H1 (cell line): ENCODE measurements at regions not wholly inside any gene's neighbourhood (a gene's known extent, or its start where the extent isn't known, plus 50 kb on each side); places are given as distances from the start of the nearest gene placed in this dataset.

Source experiments
- BRCA1 ChIP-seq: IDR thresholded peaks from 2 replicates; pipeline ENCODE4 v1.6.1; 2012; ENCODE audit warnings: low read depth, low read length, improper control_type of control experiment
- CREB1 ChIP-seq: IDR thresholded peaks from 2 replicates; pipeline ENCODE4 v1.6.1; 2012; ENCODE audit warnings: inconsistent platforms
- CTCF ChIP-seq, 3 experiments: IDR thresholded peaks; 1 replicate in 2 of 3; 2 replicates in 1 of 3; pipeline versions ENCODE4 v1.5.1 to v1.6.1; 2011; ENCODE audit warnings: low read length in 3 of 3, mild to moderate bottlenecking in 3 of 3, inconsistent platforms in 2 of 3, low read depth in 1 of 3, moderate library complexity in 1 of 3; ENCODE audit not compliant: insufficient read depth in 1 of 3; ENCODE audit errors: control extremely low read depth in 1 of 3
- EZH2 ChIP-seq: fragments of 200-600 bp; sonication (generic); IDR thresholded peaks from 2 replicates; pipeline ENCODE4 v1.7.1; 2012; ENCODE audit warnings: low read depth, mild to moderate bottlenecking, moderate library complexity, low read length, inconsistent platforms; ENCODE audit not compliant: severe bottlenecking
- KDM1A ChIP-seq: fragments of 200-600, 300-600 bp; sonication (generic); IDR thresholded peaks from 2 replicates; pipeline ENCODE4 v1.7.1; 2016; ENCODE audit warnings: mild to moderate bottlenecking, low read length, borderline replicate concordance
- KDM5A ChIP-seq: fragments of 200-600 bp; IDR thresholded peaks from 2 replicates; pipeline ENCODE4 v1.7.1; 2012; ENCODE audit warnings: mild to moderate bottlenecking, low read length, inconsistent platforms, mixed read lengths
- RAD21 ChIP-seq, 2 experiments: IDR thresholded peaks in 1 of 2; conservative IDR thresholded peaks in 1 of 2; 2 replicates each; pipeline ENCODE4 v1.6.1; 2011; ENCODE audit warnings: low read depth in 2 of 2, low read length in 2 of 2, improper control_type of control experiment in 1 of 2, inconsistent platforms in 1 of 2, mild to moderate bottlenecking in 1 of 2, moderate library complexity in 1 of 2
- SIN3A ChIP-seq, 2 experiments: IDR thresholded peaks in 1 of 2; conservative IDR thresholded peaks in 1 of 2; 2 replicates each; pipeline ENCODE4 v1.6.1; 2011 to 2012; ENCODE audit warnings: low read length in 2 of 2, improper control_type of control experiment in 1 of 2, low read depth in 1 of 2, mild to moderate bottlenecking in 1 of 2
- SUZ12 ChIP-seq: fragments of 200-600 bp; sonication (generic); IDR thresholded peaks from 2 replicates; pipeline ENCODE4 v1.6.1; 2012; ENCODE audit warnings: mild to moderate bottlenecking, inconsistent platforms, low read length, moderate library complexity, mixed read lengths
- TAF1 ChIP-seq: IDR thresholded peaks from 2 replicates; pipeline ENCODE4 v1.6.1; 2011; ENCODE audit warnings: mild to moderate bottlenecking, low read depth, low read length
- YY1 ChIP-seq: IDR thresholded peaks from 2 replicates; pipeline ENCODE4 v1.6.1; 2011; ENCODE audit warnings: low read depth, mild to moderate bottlenecking, low read length
- ZNF274 ChIP-seq: IDR thresholded peaks from 2 replicates; pipeline ENCODE4 v1.7.0; 2012; ENCODE audit warnings: low read length, borderline replicate concordance; ENCODE audit errors: extremely low read depth

GRCh38 chr9:16197578-16198370, 644.9 kb downstream of the CCDC171 start:
- TF ChIP-seq EZH2 (no peak), SIN3A (conservative IDR thresholded peaks at IDR 0.05 in 1 of 2, IDR thresholded peaks at IDR 0.05 in 1 of 2; ENCODE audit: low read depth in 1 of 2, low read length in 2 of 2) (no peak), YY1 (no peak), CTCF (IDR thresholded peaks at IDR 0.05; ENCODE audit: control extremely low read depth in 1 of 3, insufficient read depth in 1 of 3, low read depth in 1 of 3, low read length in 3 of 3) (no peak), CREB1 (no peak), ZNF274 (no peak), KDM1A (no peak), KDM5A (no peak), BRCA1 (no peak), SUZ12 (no peak), TAF1 (no peak), RAD21 (IDR thresholded peaks at IDR 0.05 in 1 of 2, conservative IDR thresholded peaks at IDR 0.05 in 1 of 2; ENCODE audit: low read depth in 2 of 2, low read length in 2 of 2) (no peak)
